Upper lobe of right lung (tissue), 1 donor: ENCODE measurements at regions not wholly inside any gene's neighbourhood (a gene's known extent, or its start where the extent isn't known, plus 50 kb on each side); places are given as distances from the start of the nearest gene placed in this dataset.

Experiments
- ATAC-seq: fragments of 200-7000 bp; cut with Tn5 transposase; one replicate; pipeline ENCODE4 v1.9.1; 2020; ENCODE audit warnings: mild to moderate bottlenecking, moderate library complexity
- DNase-seq: peaks from one replicate; pipeline ENCODE4 v3.0.0-alpha.2; 2020
- H3K27ac ChIP-seq: fragments of 200-600 bp; one replicate; pipeline ENCODE4 v1.8.0; 2022
- H3K27me3 ChIP-seq: fragments of 200-600 bp; one replicate; pipeline ENCODE4 v1.8.0; 2022; ENCODE audit warnings: mild to moderate bottlenecking
- H3K36me3 ChIP-seq: fragments of 200-600 bp; one replicate; pipeline ENCODE4 v1.8.0; 2022
- H3K4me1 ChIP-seq: fragments of 200-600 bp; one replicate; pipeline ENCODE4 v1.8.0; 2022
- H3K4me3 ChIP-seq: fragments of 200-600 bp; one replicate; pipeline ENCODE4 v1.8.0; 2022; ENCODE audit warnings: mild to moderate bottlenecking
- H3K9me3 ChIP-seq: fragments of 200-600 bp; one replicate; pipeline ENCODE4 v1.8.0; 2022
- intact Hi-C: fragments of 100-400 bp; cut with DNase I; formaldehyde crosslinking; loops from one replicate; pipeline ENCODE4 v1.11.0; 2022
- TF ChIP-seq, protein P1 (sequence below): fragments of 200-600 bp; IDR thresholded peaks from one replicate; pipeline ENCODE4 v1.8.0; 2022; ENCODE audit warnings: antibody characterized with exemption
- donor health status: DM: no; HTN: yes; CAD: no; lungs with severe emphysema.

DNA sequence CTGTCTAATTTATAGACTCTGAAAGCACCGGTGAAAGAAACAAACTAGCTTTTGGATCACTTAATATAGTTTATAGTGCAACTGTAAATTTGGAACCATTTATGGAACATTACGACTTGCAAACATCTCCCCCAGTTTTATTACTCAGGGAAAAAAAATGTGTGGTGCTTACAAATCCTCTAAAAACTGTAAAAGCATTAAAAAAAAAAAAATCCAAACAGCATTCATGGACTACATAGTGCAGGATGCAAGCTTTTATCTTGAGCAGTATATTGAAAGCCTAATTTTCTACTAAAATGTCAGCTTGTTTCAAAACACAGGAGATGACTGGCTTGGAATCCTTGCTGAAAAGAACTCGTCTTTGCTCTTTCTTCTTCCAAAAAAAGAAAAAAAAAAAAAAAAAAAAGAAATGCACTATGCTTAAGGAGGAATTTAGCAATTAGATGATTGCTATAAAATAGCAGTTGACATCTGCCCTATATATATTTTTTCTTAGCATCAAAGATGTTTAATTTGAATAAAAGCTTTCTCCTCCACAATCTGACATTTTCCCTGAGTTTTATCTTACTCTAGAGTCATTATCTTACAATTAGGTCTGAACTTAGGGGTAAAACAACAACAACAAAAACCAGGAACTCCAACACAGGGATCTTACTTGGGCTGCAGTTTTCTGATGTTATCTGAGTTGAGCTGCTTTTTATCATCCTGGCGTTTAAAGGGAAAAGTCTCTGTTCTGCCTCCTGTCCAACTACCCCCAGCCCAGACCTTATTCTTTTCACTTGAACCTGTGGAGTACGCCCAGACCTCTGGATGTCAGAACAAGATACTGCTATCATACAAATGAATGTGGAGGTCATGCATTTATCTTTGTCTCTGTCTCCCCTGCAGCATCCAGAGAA lies 62.6 kb upstream of the PDZRN3 start:
- no peaks in the 10 kb centered on the region for H3K36me3 ChIP-seq
- ATAC-seq (no peak), DNase-seq (no peak)
- H3K4me1 ChIP-seq = no peaks in the 10 kb centered on the region
- H3K27ac ChIP-seq = no peak overlapping the region
- H3K9me3 ChIP-seq = no peaks in the 10 kb centered on the region
- TF ChIP-seq, protein P1, sequence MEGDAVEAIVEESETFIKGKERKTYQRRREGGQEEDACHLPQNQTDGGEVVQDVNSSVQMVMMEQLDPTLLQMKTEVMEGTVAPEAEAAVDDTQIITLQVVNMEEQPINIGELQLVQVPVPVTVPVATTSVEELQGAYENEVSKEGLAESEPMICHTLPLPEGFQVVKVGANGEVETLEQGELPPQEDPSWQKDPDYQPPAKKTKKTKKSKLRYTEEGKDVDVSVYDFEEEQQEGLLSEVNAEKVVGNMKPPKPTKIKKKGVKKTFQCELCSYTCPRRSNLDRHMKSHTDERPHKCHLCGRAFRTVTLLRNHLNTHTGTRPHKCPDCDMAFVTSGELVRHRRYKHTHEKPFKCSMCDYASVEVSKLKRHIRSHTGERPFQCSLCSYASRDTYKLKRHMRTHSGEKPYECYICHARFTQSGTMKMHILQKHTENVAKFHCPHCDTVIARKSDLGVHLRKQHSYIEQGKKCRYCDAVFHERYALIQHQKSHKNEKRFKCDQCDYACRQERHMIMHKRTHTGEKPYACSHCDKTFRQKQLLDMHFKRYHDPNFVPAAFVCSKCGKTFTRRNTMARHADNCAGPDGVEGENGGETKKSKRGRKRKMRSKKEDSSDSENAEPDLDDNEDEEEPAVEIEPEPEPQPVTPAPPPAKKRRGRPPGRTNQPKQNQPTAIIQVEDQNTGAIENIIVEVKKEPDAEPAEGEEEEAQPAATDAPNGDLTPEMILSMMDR = no peak
- intact Hi-C loops = no loop called here
- no peaks in the 10 kb centered on the region for H3K27me3 ChIP-seq
- no peak overlapping the region for H3K4me3 ChIP-seq

DNA sequence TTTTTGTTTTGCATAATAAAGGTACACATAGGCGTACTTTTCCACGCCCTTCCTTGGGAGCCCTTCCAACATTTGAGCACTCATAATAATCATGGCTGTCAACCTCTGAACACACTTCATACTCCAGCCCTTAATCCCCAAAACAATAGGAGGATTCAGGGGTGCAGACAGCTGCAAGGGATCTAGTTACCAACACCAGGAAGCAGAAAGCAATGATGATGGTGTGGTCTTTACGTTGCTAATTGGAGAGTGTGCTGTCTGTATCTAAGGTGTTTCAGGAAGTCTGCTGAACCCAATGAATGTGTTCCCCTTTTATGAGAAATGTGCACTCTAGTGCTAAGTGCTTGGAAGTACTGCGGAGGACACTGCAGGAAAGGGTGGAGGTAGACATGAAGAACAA lies 60.3 kb upstream of the PDZRN3 start:
- no peak overlapping the region for H3K4me3 ChIP-seq
- intact Hi-C loops = no loop called here
- H3K27ac ChIP-seq = no peak overlapping the region
- H3K27me3 ChIP-seq = no peaks in the 10 kb centered on the region
- ATAC-seq (no peak), DNase-seq (no peak)
- H3K36me3 ChIP-seq = no peaks in the 10 kb centered on the region
- no peaks in the 10 kb centered on the region for H3K9me3 ChIP-seq
- TF ChIP-seq, protein P1 = no peak
- no peaks in the 10 kb centered on the region for H3K4me1 ChIP-seq

DNA sequence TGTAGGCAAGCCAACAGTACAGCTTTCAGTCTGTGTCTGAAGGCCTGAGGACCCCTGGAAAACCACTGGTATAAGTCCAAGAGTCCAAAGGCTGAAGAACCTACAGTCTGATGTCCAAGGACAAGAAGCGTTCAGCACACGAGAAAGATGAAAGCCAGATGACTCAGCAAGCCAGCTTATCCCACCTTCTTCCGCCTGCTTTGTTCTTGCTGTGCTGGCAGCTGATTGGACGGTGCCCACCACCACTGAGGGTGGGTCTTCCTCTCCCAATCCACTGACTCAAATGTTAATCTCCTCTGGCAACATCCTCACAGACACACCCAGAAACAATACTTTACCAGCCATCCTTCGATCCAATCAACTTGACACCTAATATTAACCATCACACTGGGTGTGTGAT lies 59.0 kb upstream of the PDZRN3 start:
- no peak for ATAC-seq
- DNase-seq = no peak

DNA sequence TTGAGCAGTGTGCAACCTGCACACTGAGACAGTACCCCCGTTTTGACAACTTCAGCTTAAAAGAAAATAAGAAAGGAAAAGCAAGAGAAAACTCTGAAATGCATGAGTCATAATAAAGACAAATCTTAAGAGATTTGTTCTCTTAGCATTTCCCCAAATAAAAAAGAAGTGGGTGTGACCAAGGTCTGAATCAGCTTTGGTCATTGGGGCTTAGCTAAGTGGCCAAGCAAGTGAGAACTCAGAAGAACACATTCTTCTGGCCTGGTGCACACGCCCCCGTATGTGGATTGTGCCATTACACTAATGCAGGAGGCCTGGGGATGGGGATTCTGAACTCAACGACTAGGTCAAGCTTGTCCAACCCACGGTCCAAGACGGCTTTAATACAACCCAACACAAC lies 56.9 kb upstream of the PDZRN3 start:
- no peak for DNase-seq
- Histone ChIP-seq H3K4me3 (no peak overlapping the region), H3K27ac (no peak overlapping the region), H3K9me3 (no peaks in the 10 kb centered on the region), H3K4me1 (no peaks in the 10 kb centered on the region), H3K36me3 (no peaks in the 10 kb centered on the region), H3K27me3 (no peaks in the 10 kb centered on the region)
- no peak for ATAC-seq
- intact Hi-C loops = no loop called here
- TF ChIP-seq, protein P1 = no peak

More for the DNA sequence above, 59.0 kb upstream of the PDZRN3 start:
- TF ChIP-seq, protein P1 = no peak
- Histone ChIP-seq H3K36me3 (no peaks in the 10 kb centered on the region), H3K4me1 (no peaks in the 10 kb centered on the region), H3K4me3 (no peak overlapping the region), H3K27ac (no peak overlapping the region), H3K27me3 (no peaks in the 10 kb centered on the region), H3K9me3 (no peaks in the 10 kb centered on the region)
- intact Hi-C loops = no loop called here

DNA sequence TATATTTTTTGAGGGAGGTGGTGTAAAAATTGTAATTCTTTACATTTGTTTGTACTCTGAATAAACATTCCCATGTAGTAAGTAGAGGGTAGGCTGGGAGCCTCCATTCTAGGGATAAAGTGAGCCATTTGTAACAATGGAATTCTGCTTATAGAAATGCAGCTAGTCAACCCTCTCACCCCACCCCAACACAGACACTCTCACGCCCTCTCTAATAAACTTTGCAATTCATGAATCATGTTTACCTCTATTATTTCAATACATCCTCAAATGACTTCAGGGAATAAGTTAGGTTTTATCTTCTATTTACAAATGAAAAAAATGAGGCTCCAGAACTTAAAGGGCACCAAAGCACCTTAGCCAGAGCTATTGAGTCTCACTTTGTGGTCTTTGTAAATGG lies 56.5 kb upstream of the PDZRN3 start:
- Histone ChIP-seq H3K36me3 (no peaks in the 10 kb centered on the region), H3K4me1 (no peaks in the 10 kb centered on the region), H3K27ac (no peak overlapping the region), H3K27me3 (no peaks in the 10 kb centered on the region), H3K4me3 (no peak overlapping the region), H3K9me3 (no peaks in the 10 kb centered on the region)
- intact Hi-C loops = no loop called here
- TF ChIP-seq, protein P1 = no peak
- ATAC-seq (no peak), DNase-seq (no peak)
